Stimulated activated CD8-positive, alpha-beta memory T cell treated with anti-CD3 and anti-CD28 coated beads, Interleukin-2, amount 100 ng/mL, for 1 hour (primary cell): ENCODE measurements at regions not wholly inside any gene's neighbourhood (a gene's known extent, or its start where the extent isn't known, plus 50 kb on each side); places are given as distances from the start of the nearest gene placed in this dataset.

Source experiments
- DNase-seq, 2 donors: peaks; one replicate each; pipeline ENCODE4 v3.0.0-alpha.2; 2020; ENCODE audit warnings: low read depth in 2 of 2

DNA sequence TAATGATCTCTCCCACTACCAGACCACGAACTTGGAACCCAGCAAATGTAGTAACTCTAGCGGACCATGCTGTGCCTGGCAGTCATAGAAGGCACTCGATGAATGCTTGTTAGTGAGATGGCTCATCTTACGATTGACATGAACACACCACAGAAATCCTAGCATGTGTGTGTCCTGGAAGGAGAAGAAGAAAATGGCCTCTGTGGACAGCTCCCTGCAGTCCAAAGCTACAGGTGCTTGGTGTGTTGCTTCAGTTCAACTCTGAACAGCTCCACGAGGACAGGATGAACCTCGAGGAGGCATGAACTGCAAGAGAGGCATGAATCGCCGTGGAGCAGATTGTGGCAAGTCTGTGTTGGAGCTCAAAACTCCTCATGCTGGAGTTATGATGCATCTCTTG is 93.5 kb downstream of the KLF6 start:
- no peak for DNase-seq

GRCh38 chr10:3689871-3690510 is 95.0 kb downstream of the KLF6 start:
- no peak for DNase-seq

DNA sequence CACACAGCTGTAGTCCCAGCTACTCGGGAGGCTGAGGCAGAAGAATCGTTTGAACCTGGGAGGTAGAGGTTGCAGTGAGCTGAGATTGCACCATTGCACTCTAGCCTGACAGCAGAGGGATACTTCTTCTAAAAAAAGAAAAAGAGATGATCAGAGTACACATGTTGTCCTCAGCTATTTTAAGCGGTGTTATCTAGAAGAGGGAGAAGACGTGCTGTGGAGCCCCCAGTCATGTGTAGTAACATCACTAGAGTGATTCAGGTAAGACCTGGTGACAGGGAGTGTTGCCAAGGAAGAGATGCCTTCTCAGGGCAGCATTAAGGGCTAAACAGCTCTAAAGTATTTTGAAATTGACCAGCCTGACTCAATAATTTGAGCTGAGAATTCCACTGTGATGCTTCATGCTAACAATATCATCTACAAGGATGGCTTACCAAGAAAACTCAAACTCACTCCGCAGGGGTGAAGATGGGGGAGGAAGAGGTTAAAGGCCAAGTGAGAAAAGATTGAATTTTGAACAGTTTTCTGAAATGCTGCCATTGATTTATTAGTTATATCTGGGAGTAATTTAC is 97.4 kb downstream of the KLF6 start:
- no peak for DNase-seq

- DNase-seq = no peak
Measured at GRCh38 chr10:3685384-3685783, 99.6 kb downstream of the KLF6 start.

- no peak for DNase-seq
Measured at GRCh38 chr10:3684891-3685290, 100.1 kb downstream of the KLF6 start.

- no peak for DNase-seq
Measured at GRCh38 chr10:3683560-3683959, 101.4 kb downstream of the KLF6 start.

GRCh38 chr10:3682745-3683144 is 102.3 kb downstream of the KLF6 start:
- DNase-seq = no peak

DNA sequence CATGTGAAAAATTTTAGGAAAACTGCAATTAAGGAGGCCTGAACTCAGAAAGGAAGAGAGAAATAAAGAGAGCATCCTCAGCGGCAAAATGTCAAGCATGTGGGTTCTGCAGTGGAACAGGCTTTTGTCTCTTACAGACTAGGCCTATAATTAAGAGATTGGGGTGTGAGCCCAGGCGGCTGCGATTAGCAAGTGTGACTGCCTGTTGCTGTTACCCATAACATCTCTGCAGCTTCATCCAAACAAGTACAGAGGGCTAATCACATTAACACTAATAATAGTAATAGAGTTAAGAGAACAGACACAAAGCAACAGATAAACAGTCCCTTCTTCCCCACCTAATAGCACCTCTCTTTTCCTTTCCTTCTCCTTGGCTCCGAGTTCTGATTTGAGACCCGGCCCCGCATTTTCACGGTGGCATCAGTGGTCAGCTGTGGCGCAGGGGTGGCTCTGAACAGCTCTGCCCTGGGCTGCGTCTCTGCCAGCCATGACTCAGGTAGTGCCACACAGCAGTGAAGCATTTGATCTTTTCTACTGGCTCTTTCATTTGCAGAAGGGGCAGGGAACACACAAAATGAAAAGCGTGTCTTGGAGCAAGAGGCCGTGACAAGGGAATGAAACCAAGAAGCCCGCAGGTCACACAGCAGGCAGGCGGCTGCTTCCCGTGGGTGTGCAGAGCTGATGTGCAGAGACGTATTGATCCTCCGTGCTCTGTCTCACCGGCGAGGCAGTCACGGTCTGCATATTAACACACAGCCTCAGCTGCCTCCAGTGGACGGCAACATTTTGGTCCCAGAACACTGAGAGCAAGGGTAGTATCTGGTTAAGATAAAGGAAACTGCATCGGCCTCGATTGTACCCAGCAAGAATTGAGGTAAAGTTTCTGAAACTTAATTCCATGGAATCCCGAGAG is 103.1 kb downstream of the KLF6 start:
- no peak for DNase-seq

DNA sequence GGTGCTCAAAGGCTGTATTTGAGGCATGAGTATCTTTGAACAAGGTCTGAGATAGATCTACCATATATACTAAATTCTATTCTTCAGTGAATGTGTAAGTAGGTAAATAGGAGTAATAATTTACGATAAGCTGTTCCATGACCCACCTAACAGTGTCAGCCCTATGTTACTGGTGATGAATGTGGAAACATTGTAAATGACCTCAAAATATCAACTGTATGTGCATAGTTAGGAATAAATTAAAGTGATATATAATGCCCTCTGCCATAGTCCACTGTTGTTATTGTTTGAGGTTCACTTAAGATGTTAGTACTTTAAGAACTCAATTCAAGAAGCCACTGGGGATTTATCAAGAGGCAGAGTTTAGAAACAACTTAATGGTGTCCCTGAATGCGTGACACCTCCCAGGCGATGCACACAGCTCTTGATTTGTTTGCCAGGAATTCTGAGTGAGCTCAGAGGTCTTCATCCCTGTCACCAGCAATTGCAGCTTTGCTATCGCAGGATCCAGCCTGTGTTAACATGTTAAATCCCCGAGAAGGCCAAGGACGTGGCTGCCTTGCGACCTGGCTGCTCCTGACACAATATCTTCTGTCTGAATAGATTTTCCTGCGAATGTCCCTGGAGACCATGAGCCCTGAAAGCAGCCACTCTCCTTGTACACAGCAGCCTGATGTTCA is 104.9 kb downstream of the KLF6 start:
- no peak for DNase-seq

GRCh38 chr10:3678629-3679227 is 106.3 kb downstream of the KLF6 start:
- DNase-seq = no peak

DNA sequence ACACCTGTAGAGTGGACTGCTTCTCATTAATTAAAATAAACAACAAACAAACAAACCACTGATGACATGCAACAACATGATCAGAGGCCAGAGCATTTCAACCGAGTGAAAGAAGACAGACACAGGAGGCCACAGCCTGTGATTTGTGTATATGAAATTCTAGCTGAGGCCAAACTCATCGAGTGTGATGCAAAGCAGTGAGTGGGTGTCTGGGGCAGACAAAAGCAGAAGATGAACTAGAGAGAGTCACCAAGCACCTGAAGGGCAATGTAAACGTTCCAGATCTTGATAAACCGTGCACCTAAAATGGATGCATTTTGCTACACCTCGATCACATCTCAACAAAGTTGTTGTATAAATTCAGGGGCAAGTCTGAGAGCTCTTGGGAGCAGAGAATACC is 108.4 kb downstream of the KLF6 start:
- DNase-seq = no peak

GRCh38 chr10:3672220-3672619 is 112.8 kb downstream of the KLF6 start:
- no peak for DNase-seq

DNA sequence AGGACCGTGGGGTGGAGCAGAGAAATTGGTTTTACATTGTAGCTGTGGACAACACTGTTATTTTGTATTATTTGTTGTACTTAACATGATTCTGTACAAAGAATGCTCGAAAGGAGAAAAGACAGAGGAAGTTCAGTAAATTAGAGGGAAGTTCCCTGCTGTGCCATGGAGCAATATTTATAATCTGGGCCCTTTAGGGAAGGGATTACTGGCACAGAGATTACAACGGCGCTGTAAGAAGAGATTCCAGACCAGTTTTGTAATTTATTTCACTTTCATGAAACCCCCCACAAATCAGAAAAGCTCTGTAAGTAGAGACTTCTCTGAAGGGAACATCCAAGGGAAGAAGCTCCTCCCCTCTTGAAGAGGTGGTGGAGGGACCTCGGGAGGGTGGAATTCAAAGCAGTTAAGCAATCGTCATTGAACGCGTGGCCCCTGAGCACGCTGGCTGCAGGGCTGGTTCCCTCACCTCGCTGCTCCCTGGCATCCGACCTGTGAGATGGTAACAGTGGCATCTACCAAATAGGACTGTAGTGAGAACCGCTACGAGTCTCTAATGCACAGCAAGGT is 113.5 kb downstream of the KLF6 start:
- DNase-seq = no peak

DNA sequence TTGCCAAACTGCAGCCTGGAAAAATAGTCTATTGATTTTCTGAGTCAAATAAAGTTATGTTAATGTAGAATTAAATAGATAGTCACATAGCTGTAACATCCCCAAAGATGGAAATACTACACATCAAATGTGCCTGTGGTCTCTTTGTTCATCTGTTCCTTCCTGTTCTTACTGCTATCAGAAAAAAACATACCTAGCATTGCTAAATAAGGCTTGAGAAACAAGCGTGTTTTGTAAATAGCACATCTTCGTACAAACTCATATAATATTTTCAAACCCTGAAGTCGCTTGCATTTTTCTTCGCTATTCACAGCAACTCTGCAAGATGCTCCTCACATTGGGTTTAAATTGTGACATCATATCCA is 116.1 kb downstream of the KLF6 start:
- DNase-seq = no peak

GRCh38 chr10:3668276-3668965 is 116.6 kb downstream of the KLF6 start:
- DNase-seq = peak; percentile 27 to 42

- no peak for DNase-seq
Measured at GRCh38 chr10:3666525-3667302, 118.3 kb downstream of the KLF6 start.

DNA sequence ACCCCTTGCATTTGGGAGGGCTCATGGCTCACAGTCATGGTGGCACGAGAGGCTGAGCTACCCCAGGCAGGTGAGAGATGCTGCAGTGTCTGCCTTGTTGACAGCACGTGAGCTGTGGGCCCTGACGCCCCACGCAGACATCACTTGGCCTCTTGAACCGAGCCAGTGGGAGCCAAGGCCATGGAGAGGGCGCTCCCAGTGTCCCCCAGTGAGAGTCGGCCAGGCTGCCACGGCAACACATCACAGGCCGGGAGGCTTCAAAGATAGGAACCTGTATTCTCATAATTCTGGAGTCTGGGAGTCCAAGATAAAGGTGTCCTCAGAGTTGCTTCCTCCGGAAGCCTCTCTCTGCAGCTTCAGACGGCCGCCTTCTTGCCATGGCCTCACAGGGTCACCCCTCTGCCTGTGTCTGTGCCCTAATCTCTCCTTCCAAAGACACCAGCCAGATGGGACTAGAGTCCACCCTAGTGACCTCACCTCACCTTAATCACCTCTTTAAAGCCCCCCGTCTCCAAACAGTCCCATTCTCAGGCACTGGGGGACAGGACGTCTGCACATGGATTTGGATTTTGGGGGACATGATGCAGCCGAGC is 119.6 kb downstream of the KLF6 start:
- no peak for DNase-seq

DNA sequence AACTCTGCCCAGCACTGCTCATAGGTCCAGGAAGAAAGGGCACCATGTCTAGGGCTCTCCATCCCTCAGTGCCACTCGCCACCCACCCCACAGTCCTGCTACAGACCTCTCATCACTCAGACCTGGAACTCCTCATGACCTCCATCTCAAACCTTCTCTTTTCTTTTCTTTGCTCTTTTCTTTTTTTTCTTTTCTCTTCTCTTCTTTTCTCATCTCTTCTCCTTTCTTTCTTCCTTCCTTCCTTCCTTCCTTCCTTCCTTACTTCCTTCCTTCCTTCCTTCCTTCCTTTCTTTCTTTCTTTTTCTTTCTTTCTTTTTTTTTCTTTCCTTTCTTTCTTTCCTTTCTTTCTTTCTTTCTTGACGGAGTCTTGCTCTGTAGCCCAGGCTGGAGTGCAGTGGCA is 122.2 kb downstream of the KLF6 start:
- DNase-seq = no peak

DNA sequence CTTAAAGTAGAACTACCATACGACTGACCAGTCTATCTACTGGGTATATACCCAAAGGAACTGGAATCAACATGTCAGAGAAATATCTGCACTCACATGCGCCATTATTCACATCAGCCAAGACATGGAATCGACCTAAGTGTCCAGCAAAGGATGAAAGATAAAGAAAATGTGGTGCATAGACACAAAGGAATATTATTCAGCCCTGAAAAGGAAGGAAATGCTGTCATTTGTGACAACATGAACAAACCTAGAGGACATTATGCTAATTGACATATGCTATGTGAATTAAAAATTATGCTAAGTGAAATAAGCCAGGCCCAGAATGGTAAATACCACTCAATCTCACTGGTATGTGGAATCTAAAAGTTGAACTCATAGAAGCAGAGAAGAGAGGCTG is 123.7 kb downstream of the KLF6 start:
- no peak for DNase-seq

DNA sequence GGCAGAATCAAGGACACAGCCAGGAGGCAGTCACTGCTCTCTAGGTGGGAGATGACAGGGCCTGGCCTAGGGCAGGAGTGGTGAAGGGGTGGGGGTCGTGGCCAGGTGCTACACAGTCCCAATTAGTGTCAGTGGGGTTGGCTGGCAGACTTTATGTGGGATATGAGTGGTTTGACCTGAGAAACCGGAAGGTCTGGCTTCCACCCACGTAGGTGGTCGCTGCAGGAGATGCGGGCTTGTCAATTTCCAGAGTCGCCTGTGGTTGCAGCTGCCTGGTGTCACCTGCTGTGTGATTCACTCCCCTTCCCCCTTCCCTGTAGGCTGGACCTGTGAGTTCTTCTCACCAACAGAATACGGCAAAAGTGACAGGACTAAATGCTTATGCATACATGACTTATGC is 124.3 kb downstream of the KLF6 start:
- DNase-seq = no peak
